DOHH2 (cell line): ENCODE measurements at regions not wholly inside any gene's neighbourhood (a gene's known extent, or its start where the extent isn't known, plus 50 kb on each side); places are given as distances from the start of the nearest gene placed in this dataset.

ENCODE experiments used
- H3F3A ChIP-seq: fragments of 200-600 bp; sonication (generic), shearing (Covaris generic); 2 replicates; pipeline ENCODE4 v1.6.0; 2016; ENCODE audit warnings: antibody characterized with exemption, mild to moderate bottlenecking; ENCODE audit not compliant: control insufficient read depth, insufficient read depth
- H3K27ac ChIP-seq: fragments of 200-600 bp; sonication (generic); 2 replicates; pipeline ENCODE4 v1.5.1; 2014; ENCODE audit warnings: low read depth, mild to moderate bottlenecking, low read length, moderate library complexity
- H3K27me3 ChIP-seq: fragments of 200-600 bp; sonication (generic); 2 replicates; pipeline ENCODE4 v1.6.1; 2014; ENCODE audit warnings: mild to moderate bottlenecking, low read length, mixed read lengths; ENCODE audit not compliant: control insufficient read depth
- H3K36me3 ChIP-seq: fragments of 200-600 bp; sonication (generic); 2 replicates; pipeline ENCODE4 v1.6.1; 2014; ENCODE audit warnings: mild to moderate bottlenecking, low read length, moderate library complexity, mixed read lengths; ENCODE audit not compliant: control insufficient read depth
- H3K4me1 ChIP-seq: fragments of 200-600 bp; sonication (generic); 2 replicates; pipeline ENCODE4 v1.6.1; 2014; ENCODE audit warnings: mild to moderate bottlenecking, low read length, mixed read lengths; ENCODE audit not compliant: control insufficient read depth
- H3K4me2 ChIP-seq: fragments of 200-600 bp; sonication (generic); 2 replicates; pipeline ENCODE4 v1.6.0; 2014; ENCODE audit warnings: mild to moderate bottlenecking, low read length, moderate library complexity
- H3K4me3 ChIP-seq: fragments of 200-600 bp; sonication (generic); 2 replicates; pipeline ENCODE4 v1.5.1; 2014; ENCODE audit warnings: mild to moderate bottlenecking, low read length, mixed read lengths
- H3K79me2 ChIP-seq: fragments of 200-600 bp; sonication (generic); 2 replicates; pipeline ENCODE4 v1.6.1; 2014; ENCODE audit warnings: mild to moderate bottlenecking, low read length, mixed read lengths; ENCODE audit not compliant: control insufficient read depth
- H3K9me2 ChIP-seq: fragments of 200-600 bp; sonication (generic); replicated peaks from 2 replicates; pipeline ENCODE4 v1.6.1; 2014; ENCODE audit warnings: mild to moderate bottlenecking, low read length, mixed read lengths; ENCODE audit not compliant: control insufficient read depth
- H3K9me3 ChIP-seq: fragments of 200-600 bp; sonication (generic); 2 replicates; pipeline ENCODE4 v1.6.1; 2014; ENCODE audit warnings: antibody characterized with exemption, low read length, mixed read lengths; ENCODE audit not compliant: control insufficient read depth, insufficient read depth
- H4K20me1 ChIP-seq: fragments of 200-600 bp; sonication (generic); 2 replicates; pipeline ENCODE4 v1.6.0; 2014; ENCODE audit warnings: low read depth, mild to moderate bottlenecking, antibody characterized with exemption, low read length, moderate library complexity; ENCODE audit not compliant: control insufficient read depth, insufficient read depth
- EZH2phosphoT487 ChIP-seq: fragments of 200-600 bp; sonication (generic); IDR thresholded peaks from 2 replicates; pipeline ENCODE4 v1.6.1; 2017; ENCODE audit warnings: borderline replicate concordance, mild to moderate bottlenecking, antibody characterized with exemption, low read length, moderate library complexity, mixed read lengths
- TF ChIP-seq, protein P1 (sequence below): fragments of 200-600 bp; sonication (generic); IDR thresholded peaks from one replicate; pipeline ENCODE4 v1.5.1; 2014; ENCODE audit warnings: antibody characterized with exemption, mild to moderate bottlenecking, low read depth, low read length; ENCODE audit not compliant: poor library complexity, severe bottlenecking

GRCh38 chr3:110650741-110651140, 420.9 kb upstream of the NECTIN3 start:
- no peaks in the 10 kb centered on the region for H3K9me3 ChIP-seq
- no peak overlapping the region for H3K4me3 ChIP-seq
- no peaks in the 10 kb centered on the region for H3K4me1 ChIP-seq
- H3K36me3 ChIP-seq, result no peaks in the 10 kb centered on the region
- H3K79me2 ChIP-seq, result no peaks in the 10 kb centered on the region
- H3K27me3 ChIP-seq, result no peaks in the 10 kb centered on the region
- no peaks in the 10 kb centered on the region for H3F3A ChIP-seq
- H3K4me2 ChIP-seq, result no peak overlapping the region
- TF ChIP-seq, protein P1, sequence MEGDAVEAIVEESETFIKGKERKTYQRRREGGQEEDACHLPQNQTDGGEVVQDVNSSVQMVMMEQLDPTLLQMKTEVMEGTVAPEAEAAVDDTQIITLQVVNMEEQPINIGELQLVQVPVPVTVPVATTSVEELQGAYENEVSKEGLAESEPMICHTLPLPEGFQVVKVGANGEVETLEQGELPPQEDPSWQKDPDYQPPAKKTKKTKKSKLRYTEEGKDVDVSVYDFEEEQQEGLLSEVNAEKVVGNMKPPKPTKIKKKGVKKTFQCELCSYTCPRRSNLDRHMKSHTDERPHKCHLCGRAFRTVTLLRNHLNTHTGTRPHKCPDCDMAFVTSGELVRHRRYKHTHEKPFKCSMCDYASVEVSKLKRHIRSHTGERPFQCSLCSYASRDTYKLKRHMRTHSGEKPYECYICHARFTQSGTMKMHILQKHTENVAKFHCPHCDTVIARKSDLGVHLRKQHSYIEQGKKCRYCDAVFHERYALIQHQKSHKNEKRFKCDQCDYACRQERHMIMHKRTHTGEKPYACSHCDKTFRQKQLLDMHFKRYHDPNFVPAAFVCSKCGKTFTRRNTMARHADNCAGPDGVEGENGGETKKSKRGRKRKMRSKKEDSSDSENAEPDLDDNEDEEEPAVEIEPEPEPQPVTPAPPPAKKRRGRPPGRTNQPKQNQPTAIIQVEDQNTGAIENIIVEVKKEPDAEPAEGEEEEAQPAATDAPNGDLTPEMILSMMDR, result no peak
- TF ChIP-seq EZH2phosphoT487, result no peak
- H3K9me2 ChIP-seq, result no peaks in the 10 kb centered on the region
- H3K27ac ChIP-seq, result no peak overlapping the region
- H4K20me1 ChIP-seq, result no peaks in the 10 kb centered on the region

DNA sequence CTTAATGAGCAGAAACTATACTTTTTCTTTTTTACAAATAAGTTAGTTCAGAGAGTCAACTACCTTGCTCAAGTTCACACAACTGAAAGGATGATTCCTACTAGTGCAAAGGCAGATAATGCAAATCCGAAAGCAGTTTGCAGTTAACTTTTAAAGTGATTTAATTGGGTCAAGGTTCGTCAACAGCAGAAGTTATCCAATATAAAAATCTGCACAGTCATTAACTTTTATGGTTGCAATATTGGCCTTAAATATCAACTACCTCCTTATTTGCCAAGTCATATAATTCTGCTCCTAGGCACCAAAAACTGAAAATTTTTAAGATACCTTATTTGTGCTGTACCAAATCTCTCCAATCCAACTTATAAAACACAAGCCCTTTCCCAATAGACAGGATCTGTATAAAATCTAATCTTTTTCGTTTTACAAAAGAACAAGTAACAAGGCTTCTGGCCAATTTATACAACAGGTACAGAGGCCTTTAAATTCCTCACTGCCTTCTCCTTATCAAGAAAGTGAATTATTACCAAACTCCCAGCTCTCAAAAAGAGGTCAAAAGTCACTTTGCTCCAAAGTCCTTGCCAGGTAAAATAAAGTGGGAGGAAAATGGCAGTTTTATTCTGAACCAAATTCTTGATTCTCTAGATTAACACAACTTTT, 416.6 kb upstream of the NECTIN3 start:
- Histone ChIP-seq H3K79me2 (no peaks in the 10 kb centered on the region), H3K4me2 (no peak overlapping the region), H3F3A (no peaks in the 10 kb centered on the region), H3K27me3 (no peaks in the 10 kb centered on the region), H3K9me2 (no peaks in the 10 kb centered on the region), H3K4me1 (no peaks in the 10 kb centered on the region), H3K36me3 (no peaks in the 10 kb centered on the region), H3K4me3 (no peak overlapping the region), H3K9me3 (no peaks in the 10 kb centered on the region), H3K27ac (no peak overlapping the region), H4K20me1 (no peaks in the 10 kb centered on the region)
- TF ChIP-seq, protein P1, result no peak
- TF ChIP-seq EZH2phosphoT487, result no peak

- Histone ChIP-seq H3F3A (no peaks in the 10 kb centered on the region), H3K4me1 (no peaks in the 10 kb centered on the region)
- TF ChIP-seq, protein P1, result no peak
- TF ChIP-seq EZH2phosphoT487, result no peak
These were observed 415.1 kb upstream of the NECTIN3 start for GRCh38 chr3:110656394-110657025.

More at GRCh38 chr3:110656394-110657025, 415.1 kb upstream of the NECTIN3 start:
- no peaks in the 10 kb centered on the region for H3K9me2 ChIP-seq
- no peak overlapping the region for H3K4me2 ChIP-seq
- H3K9me3 ChIP-seq, result no peaks in the 10 kb centered on the region
- no peaks in the 10 kb centered on the region for H3K36me3 ChIP-seq
- no peaks in the 10 kb centered on the region for H4K20me1 ChIP-seq
- no peak overlapping the region for H3K27ac ChIP-seq
- H3K79me2 ChIP-seq, result no peaks in the 10 kb centered on the region
- no peaks in the 10 kb centered on the region for H3K27me3 ChIP-seq
- no peak overlapping the region for H3K4me3 ChIP-seq
